GM19463 (cell line): ENCODE measurements at regions not wholly inside any gene's neighbourhood (a gene's known extent, or its start where the extent isn't known, plus 50 kb on each side); places are given as distances from the start of the nearest gene placed in this dataset.
"Not testable (repeated sequence)": the region's sequence is repeated elsewhere in the genome, so short reads cannot be mapped to it uniquely, and the experiment has no call there.

Experiments
- ATAC-seq: cut with Tn5 transposase; IDR thresholded peaks from one replicate; pipeline ENCODE4 v1.9.1; 2021; ENCODE audit warnings: mild to moderate bottlenecking, moderate library complexity; ENCODE audit not compliant: unreplicated experiment

- no peak for ATAC-seq
Observed at GRCh38 chr1:244291236-244292201, 160.2 kb downstream of the ADSS2 start.

GRCh38 chr1:244294599-244295224, 157.0 kb downstream of the ADSS2 start:
- ATAC-seq = no peak

- ATAC-seq = no peak
Observed at GRCh38 chr1:244296003-244296402, 155.7 kb downstream of the ADSS2 start.

GRCh38 chr1:244296447-244296846, 155.3 kb downstream of the ADSS2 start:
- ATAC-seq = no peak

- ATAC-seq = no peak
Observed at GRCh38 chr1:244297087-244297486, 154.6 kb downstream of the ADSS2 start.

GRCh38 chr1:244297616-244298015, 154.1 kb downstream of the ADSS2 start:
- ATAC-seq = no peak

GRCh38 chr1:244300029-244300375, 151.7 kb downstream of the ADSS2 start:
- ATAC-seq = not testable (repeated sequence)

- no peak for ATAC-seq
Observed at GRCh38 chr1:244301595-244302130, 150.0 kb downstream of the ADSS2 start.

GRCh38 chr1:244302876-244303609, 148.7 kb downstream of the ADSS2 start:
- no peak for ATAC-seq

- ATAC-seq = no peak
Observed at GRCh38 chr1:244303610-244303969, 148.1 kb downstream of the ADSS2 start.

GRCh38 chr1:244304156-244304555, 147.6 kb downstream of the ADSS2 start:
- ATAC-seq = no peak

GRCh38 chr1:244304656-244305055, 147.1 kb downstream of the ADSS2 start:
- ATAC-seq = no peak

GRCh38 chr1:244305776-244306341, 145.8 kb downstream of the ADSS2 start:
- no peak for ATAC-seq

GRCh38 chr1:244306544-244306943, 145.2 kb downstream of the ADSS2 start:
- no peak for ATAC-seq

- not testable (repeated sequence) for ATAC-seq
Observed at GRCh38 chr1:244309191-244309590, 142.5 kb downstream of the ADSS2 start.

- ATAC-seq = no peak
Observed at GRCh38 chr1:244311784-244312532, 139.8 kb downstream of the ADSS2 start.

- ATAC-seq = no peak
Observed at GRCh38 chr1:244313346-244313745, 138.4 kb downstream of the ADSS2 start.

- ATAC-seq = no peak
Observed at GRCh38 chr1:244314921-244315559, 136.7 kb downstream of the ADSS2 start.

GRCh38 chr1:244315996-244316395, 135.7 kb downstream of the ADSS2 start:
- no peak for ATAC-seq

- no peak for ATAC-seq
Observed at GRCh38 chr1:244316407-244316806, 135.3 kb downstream of the ADSS2 start.
